PFSK-1 (cell line): ENCODE measurements at regions not wholly inside any gene's neighbourhood (a gene's known extent, or its start where the extent isn't known, plus 50 kb on each side); places are given as distances from the start of the nearest gene placed in this dataset.

Experiments
- FOXP2 ChIP-seq: optimal IDR thresholded peaks from 2 replicates; pipeline ENCODE3; 2011; ENCODE audit warnings: borderline replicate concordance, control low read depth, inconsistent platforms; ENCODE audit not compliant: insufficient read depth; ENCODE audit errors: extremely low read length, extremely low read depth
- POLR2AphosphoS5 ChIP-seq: IDR thresholded peaks from 2 replicates; pipeline ENCODE4 v1.6.1; 2012; ENCODE audit warnings: low read depth, mild to moderate bottlenecking, control low read depth, low read length, moderate library complexity
- SIN3A ChIP-seq: IDR thresholded peaks from 2 replicates; pipeline ENCODE4 v1.6.1; 2012; ENCODE audit warnings: mild to moderate bottlenecking, low read length, moderate library complexity, borderline replicate concordance; ENCODE audit not compliant: insufficient read depth
- TAF1 ChIP-seq: IDR thresholded peaks from 2 replicates; pipeline ENCODE4 v1.6.1; 2012; ENCODE audit warnings: low read length, control low read depth, borderline replicate concordance; ENCODE audit not compliant: insufficient read depth
- TF ChIP-seq, protein P1 (sequence below), 2 experiments: IDR thresholded peaks; 2 replicates each; pipeline versions ENCODE4 v1.6.1 to v1.8.0; 2011 to 2012; ENCODE audit warnings: low read depth in 2 of 2, low read length in 2 of 2, control low read depth in 1 of 2, inconsistent platforms in 1 of 2, mild to moderate bottlenecking in 1 of 2, moderate library complexity in 1 of 2; ENCODE audit not compliant: insufficient read depth in 1 of 2

DNA sequence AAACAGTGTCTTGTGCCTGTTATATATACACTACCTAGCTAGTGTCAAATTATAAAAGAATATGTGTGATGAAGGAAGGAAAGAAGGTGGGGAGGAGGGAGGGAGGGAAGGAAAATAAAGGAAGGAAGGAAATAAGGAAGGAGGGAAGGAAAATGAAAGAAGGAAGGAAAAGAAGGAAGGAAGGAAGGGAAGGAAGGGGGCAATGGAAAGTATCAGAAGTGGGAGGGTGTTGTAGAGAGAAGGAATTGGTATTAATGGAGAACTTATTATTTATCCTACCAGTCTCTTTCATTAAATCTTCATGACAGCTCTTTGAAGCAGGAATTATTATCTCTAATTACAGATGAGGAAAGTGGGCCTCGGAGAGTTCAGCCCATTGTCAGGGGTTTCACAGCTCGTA is 202.4 kb downstream of the SAMD5 start:
- TF ChIP-seq POLR2AphosphoS5: no peak
- TF ChIP-seq, protein P1, sequence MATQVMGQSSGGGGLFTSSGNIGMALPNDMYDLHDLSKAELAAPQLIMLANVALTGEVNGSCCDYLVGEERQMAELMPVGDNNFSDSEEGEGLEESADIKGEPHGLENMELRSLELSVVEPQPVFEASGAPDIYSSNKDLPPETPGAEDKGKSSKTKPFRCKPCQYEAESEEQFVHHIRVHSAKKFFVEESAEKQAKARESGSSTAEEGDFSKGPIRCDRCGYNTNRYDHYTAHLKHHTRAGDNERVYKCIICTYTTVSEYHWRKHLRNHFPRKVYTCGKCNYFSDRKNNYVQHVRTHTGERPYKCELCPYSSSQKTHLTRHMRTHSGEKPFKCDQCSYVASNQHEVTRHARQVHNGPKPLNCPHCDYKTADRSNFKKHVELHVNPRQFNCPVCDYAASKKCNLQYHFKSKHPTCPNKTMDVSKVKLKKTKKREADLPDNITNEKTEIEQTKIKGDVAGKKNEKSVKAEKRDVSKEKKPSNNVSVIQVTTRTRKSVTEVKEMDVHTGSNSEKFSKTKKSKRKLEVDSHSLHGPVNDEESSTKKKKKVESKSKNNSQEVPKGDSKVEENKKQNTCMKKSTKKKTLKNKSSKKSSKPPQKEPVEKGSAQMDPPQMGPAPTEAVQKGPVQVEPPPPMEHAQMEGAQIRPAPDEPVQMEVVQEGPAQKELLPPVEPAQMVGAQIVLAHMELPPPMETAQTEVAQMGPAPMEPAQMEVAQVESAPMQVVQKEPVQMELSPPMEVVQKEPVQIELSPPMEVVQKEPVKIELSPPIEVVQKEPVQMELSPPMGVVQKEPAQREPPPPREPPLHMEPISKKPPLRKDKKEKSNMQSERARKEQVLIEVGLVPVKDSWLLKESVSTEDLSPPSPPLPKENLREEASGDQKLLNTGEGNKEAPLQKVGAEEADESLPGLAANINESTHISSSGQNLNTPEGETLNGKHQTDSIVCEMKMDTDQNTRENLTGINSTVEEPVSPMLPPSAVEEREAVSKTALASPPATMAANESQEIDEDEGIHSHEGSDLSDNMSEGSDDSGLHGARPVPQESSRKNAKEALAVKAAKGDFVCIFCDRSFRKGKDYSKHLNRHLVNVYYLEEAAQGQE (IDR thresholded peaks at IDR 0.05; ENCODE audit: insufficient read depth in 1 of 2, low read depth in 2 of 2, low read length in 2 of 2): no peak
- TF ChIP-seq SIN3A: no peak
- no peak for TF ChIP-seq TAF1
- TF ChIP-seq FOXP2: no peak
